ENCODE measurements at regions not wholly inside any gene's neighbourhood (a gene's known extent, or its start where the extent isn't known, plus 50 kb on each side); places are given as distances from the start of the nearest gene placed in this dataset.

DNA sequence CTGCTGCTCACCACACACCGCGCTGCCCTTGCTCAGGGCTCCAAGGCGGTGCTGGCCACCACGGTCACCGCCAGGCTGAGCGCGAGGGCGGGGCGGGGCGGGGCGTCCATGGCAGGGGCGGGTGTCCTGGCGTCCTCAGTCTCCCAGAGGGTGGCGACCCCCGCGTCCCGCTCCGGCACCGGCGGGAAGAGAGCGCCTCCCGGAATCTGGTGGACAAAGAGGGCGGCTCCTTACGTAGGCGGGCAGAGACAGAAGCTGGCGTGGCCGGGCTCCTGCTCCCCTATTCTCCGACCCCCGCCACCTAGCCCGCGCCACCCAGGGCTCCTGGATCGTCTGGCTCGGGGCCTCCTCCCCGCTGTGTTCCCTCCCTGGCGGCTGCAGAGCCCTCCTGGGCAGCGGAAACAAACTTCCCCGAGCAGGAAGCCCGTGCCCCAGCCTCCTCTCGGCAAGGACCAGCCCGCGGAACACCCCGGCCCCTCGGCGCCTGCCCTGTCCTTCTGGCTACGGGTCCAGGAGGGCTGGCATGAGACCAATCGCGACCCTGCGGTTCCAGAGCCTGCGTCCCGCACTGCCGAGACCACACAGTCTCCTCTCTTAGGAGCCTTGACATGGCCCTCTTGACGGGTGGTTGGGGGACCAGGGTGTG is 133.8 kb upstream of the ZNF92 start:
- H3K27me3 Mint-ChIP-seq (ENCODE audit: insufficient read depth, unreplicated experiment) = peaks cover 15% of the 10 kb centered on the region
- no peak overlapping the region for H3K27ac Mint-ChIP-seq (ENCODE audit: low read depth, unreplicated experiment)
- peak overlapping the region; percentile 58 for H3K4me3 Mint-ChIP-seq (ENCODE audit: unreplicated experiment)
- intact Hi-C loops (cut with micrococcal nuclease) = no loop called here
- DNase-seq (ENCODE audit: unreplicated experiment) = no peak
- TF ChIP-seq, protein P1, sequence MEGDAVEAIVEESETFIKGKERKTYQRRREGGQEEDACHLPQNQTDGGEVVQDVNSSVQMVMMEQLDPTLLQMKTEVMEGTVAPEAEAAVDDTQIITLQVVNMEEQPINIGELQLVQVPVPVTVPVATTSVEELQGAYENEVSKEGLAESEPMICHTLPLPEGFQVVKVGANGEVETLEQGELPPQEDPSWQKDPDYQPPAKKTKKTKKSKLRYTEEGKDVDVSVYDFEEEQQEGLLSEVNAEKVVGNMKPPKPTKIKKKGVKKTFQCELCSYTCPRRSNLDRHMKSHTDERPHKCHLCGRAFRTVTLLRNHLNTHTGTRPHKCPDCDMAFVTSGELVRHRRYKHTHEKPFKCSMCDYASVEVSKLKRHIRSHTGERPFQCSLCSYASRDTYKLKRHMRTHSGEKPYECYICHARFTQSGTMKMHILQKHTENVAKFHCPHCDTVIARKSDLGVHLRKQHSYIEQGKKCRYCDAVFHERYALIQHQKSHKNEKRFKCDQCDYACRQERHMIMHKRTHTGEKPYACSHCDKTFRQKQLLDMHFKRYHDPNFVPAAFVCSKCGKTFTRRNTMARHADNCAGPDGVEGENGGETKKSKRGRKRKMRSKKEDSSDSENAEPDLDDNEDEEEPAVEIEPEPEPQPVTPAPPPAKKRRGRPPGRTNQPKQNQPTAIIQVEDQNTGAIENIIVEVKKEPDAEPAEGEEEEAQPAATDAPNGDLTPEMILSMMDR (IDR thresholded peaks at IDR 0.05; ENCODE audit: unreplicated experiment) = no peak
- H3K36me3 Mint-ChIP-seq (ENCODE audit: insufficient read depth, unreplicated experiment) = no peaks in the 10 kb centered on the region
- no peaks in the 10 kb centered on the region for H3K4me1 Mint-ChIP-seq (ENCODE audit: insufficient read depth, unreplicated experiment)
- no peaks in the 10 kb centered on the region for H3K9me3 Mint-ChIP-seq (ENCODE audit: unreplicated experiment)
- no TSS peak for BruUV-seq (replicated peaks)
- CTCF ChIA-PET = interaction anchor here (0.7 to 1.8 kb wide), 2 partner anchors 68 to 139 kb away, joined by 3 to 4 read pairs; no protein-coding TSS in a partner anchor
- POLR2A ChIA-PET = no interaction called here

DNA sequence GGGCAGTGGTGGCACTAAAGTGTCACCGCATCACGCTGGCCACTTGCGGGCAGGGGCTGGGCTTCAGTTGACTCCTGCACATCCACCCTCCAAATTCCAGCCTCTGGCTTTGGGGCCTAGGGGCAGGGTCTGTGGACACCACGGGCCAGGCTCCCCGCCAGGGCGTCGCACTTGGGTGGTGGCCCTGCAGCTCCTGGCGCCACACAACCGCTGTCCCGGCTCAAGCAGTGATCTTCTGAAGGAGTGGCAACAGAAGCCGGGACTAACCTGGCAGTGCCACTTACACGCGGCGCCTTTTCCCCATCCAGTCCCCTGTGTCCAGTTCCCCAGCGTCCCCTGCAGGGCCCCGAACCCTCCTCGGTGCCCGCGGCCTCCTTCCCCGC is 134.3 kb upstream of the ZNF92 start:
- Mint-ChIP-seq H3K27me3 (ENCODE audit: insufficient read depth, unreplicated experiment) (peaks cover 15% of the 10 kb centered on the region), H3K27ac (ENCODE audit: low read depth, unreplicated experiment) (no peak overlapping the region), H3K36me3 (ENCODE audit: insufficient read depth, unreplicated experiment) (no peaks in the 10 kb centered on the region), H3K9me3 (ENCODE audit: unreplicated experiment) (no peaks in the 10 kb centered on the region), H3K4me1 (ENCODE audit: insufficient read depth, unreplicated experiment) (no peaks in the 10 kb centered on the region), H3K4me3 (ENCODE audit: unreplicated experiment) (peak overlapping the region; percentile 58)
- CTCF ChIA-PET = interaction anchor here (1.8 kb wide), 1 partner anchor 68 kb away, joined by 4 read pairs; no protein-coding TSS in a partner anchor
- BruUV-seq (replicated peaks) = no TSS peak
- DNase-seq (ENCODE audit: unreplicated experiment) = no peak
- intact Hi-C loops (cut with micrococcal nuclease) = no loop called here
- TF ChIP-seq, protein P1 (IDR thresholded peaks at IDR 0.05; ENCODE audit: unreplicated experiment) = no peak
- POLR2A ChIA-PET = no interaction called here

DNA sequence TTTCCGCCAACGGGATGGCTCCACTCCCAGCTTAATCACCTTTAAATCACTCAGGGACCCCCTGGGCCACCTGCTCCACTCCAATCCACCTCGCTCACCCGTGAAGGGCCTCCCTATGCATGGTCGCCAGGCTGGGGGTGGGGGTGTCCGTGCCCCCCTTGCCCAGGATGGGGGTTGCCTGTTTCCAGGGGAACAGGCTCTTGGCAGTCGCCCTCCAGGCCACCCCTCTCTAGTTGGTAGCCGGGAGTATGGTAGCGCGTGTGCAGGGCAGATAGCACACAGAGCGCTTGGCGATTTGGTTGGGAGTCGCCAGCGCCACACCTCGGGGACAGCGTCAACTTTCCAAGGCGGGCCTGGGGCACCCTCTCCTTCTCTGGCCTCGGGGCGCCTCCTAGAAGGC is 134.9 kb upstream of the ZNF92 start:
- CTCF ChIA-PET = interaction anchor here (1.8 kb wide), 1 partner anchor 69 kb away, joined by 4 read pairs; no protein-coding TSS in a partner anchor

DNA sequence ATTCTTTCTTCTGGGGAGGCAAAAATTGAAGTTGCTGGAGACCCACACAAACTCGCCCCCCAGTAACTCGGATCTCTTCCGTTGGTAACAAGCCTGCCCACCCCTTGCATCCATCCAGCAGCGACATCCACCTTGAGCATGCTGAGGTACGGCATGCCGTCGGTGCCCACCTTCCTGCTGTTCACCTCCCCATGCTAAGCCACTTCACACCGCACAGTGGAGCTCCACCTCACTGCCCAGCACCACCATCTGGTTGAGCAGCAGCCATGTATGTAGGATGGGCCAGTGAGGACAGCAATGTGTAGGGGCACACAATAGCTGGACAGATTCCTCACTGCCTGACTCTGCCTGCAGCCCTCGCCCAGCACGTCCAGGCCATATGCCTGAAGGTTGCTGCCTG is 138.1 kb upstream of the ZNF92 start:
- intact Hi-C loops (cut with micrococcal nuclease) = no loop called here
- Mint-ChIP-seq H3K27ac (ENCODE audit: low read depth, unreplicated experiment) (no peak overlapping the region), H3K9me3 (ENCODE audit: unreplicated experiment) (no peaks in the 10 kb centered on the region), H3K36me3 (ENCODE audit: insufficient read depth, unreplicated experiment) (no peaks in the 10 kb centered on the region), H3K4me1 (ENCODE audit: insufficient read depth, unreplicated experiment) (no peaks in the 10 kb centered on the region), H3K27me3 (ENCODE audit: insufficient read depth, unreplicated experiment) (peaks cover 15% of the 10 kb centered on the region), H3K4me3 (ENCODE audit: unreplicated experiment) (no peak overlapping the region)
- TF ChIP-seq, protein P1 (IDR thresholded peaks at IDR 0.05; ENCODE audit: unreplicated experiment) = no peak
- ChIA-PET CTCF (interaction anchor here (1.0 kb wide), 1 partner anchor 284 kb away, joined by 3 read pairs; no protein-coding TSS in a partner anchor), POLR2A (no interaction called here)
- DNase-seq (ENCODE audit: unreplicated experiment) = no peak
- no TSS peak for BruUV-seq (replicated peaks)

More for the DNA sequence above, 134.9 kb upstream of the ZNF92 start:
- POLR2A ChIA-PET = no interaction called here
- H3K9me3 Mint-ChIP-seq (ENCODE audit: unreplicated experiment) = no peaks in the 10 kb centered on the region
- no peak for DNase-seq (ENCODE audit: unreplicated experiment)
- H3K27me3 Mint-ChIP-seq (ENCODE audit: insufficient read depth, unreplicated experiment) = peaks cover 15% of the 10 kb centered on the region
- no peaks in the 10 kb centered on the region for H3K36me3 Mint-ChIP-seq (ENCODE audit: insufficient read depth, unreplicated experiment)
- intact Hi-C loops (cut with micrococcal nuclease) = no loop called here
- no peak overlapping the region for H3K4me3 Mint-ChIP-seq (ENCODE audit: unreplicated experiment)
- no peaks in the 10 kb centered on the region for H3K4me1 Mint-ChIP-seq (ENCODE audit: insufficient read depth, unreplicated experiment)
- no TSS peak for BruUV-seq (replicated peaks)
- H3K27ac Mint-ChIP-seq (ENCODE audit: low read depth, unreplicated experiment) = no peak overlapping the region
- TF ChIP-seq, protein P1 (IDR thresholded peaks at IDR 0.05; ENCODE audit: unreplicated experiment) = no peak
